ENCODE measurements at regions not wholly inside any gene's neighbourhood (a gene's known extent, or its start where the extent isn't known, plus 50 kb on each side); places are given as distances from the start of the nearest gene placed in this dataset.
"Not testable (repeated sequence)": the region's sequence is repeated elsewhere in the genome, so short reads cannot be mapped to it uniquely, and the experiment has no call there.

GRCh38 chr2:113386780-113387433 is 50.6 kb upstream of the ZNG1B start:
- DNase-seq (ENCODE audit: low read depth), result not testable (repeated sequence)

GRCh38 chr2:113379621-113380020 is 57.9 kb upstream of the ZNG1B start:
- not testable (repeated sequence) for DNase-seq (ENCODE audit: low read depth)

- no peak for DNase-seq (ENCODE audit: low read depth)
Observed at GRCh38 chr2:113376913-113377445, 60.5 kb upstream of the ZNG1B start.

- DNase-seq (ENCODE audit: low read depth), result no peak
Observed at GRCh38 chr2:113376253-113376912, 61.1 kb upstream of the ZNG1B start.

- DNase-seq (ENCODE audit: low read depth), result not testable (repeated sequence)
Observed at GRCh38 chr2:113374857-113375256, 62.6 kb upstream of the ZNG1B start.

GRCh38 chr2:113372258-113372834 is 65.1 kb upstream of the ZNG1B start:
- DNase-seq (ENCODE audit: low read depth), result not testable (repeated sequence)

- DNase-seq (ENCODE audit: low read depth), result peak; percentile 50
Observed at GRCh38 chr2:113370478-113371091, 66.9 kb upstream of the ZNG1B start.

- DNase-seq (ENCODE audit: low read depth), result no peak
Observed at GRCh38 chr2:113370030-113370429, 67.5 kb upstream of the ZNG1B start.

- not testable (repeated sequence) for DNase-seq (ENCODE audit: low read depth)
Observed at GRCh38 chr2:113368581-113368980, 68.9 kb upstream of the ZNG1B start.

- DNase-seq (ENCODE audit: low read depth), result not testable (repeated sequence)
Observed at GRCh38 chr2:113366821-113367220, 70.7 kb upstream of the ZNG1B start.

- DNase-seq (ENCODE audit: low read depth), result not testable (repeated sequence)
Observed at GRCh38 chr2:113365791-113366190, 71.7 kb upstream of the ZNG1B start.

- not testable (repeated sequence) for DNase-seq (ENCODE audit: low read depth)
Observed at GRCh38 chr2:113365290-113365689, 72.2 kb upstream of the ZNG1B start.

- DNase-seq (ENCODE audit: low read depth), result no peak
Observed at GRCh38 chr2:113361051-113361450, 76.4 kb upstream of the ZNG1B start.

- no peak for DNase-seq (ENCODE audit: low read depth)
Observed at GRCh38 chr2:113357071-113357470, 78.3 kb upstream of the PAX8 start.

- not testable (repeated sequence) for DNase-seq (ENCODE audit: low read depth)
Observed at GRCh38 chr2:113356284-113356683, 77.6 kb upstream of the PAX8 start.

- not testable (repeated sequence) for DNase-seq (ENCODE audit: low read depth)
Observed at GRCh38 chr2:113355339-113356015, 76.8 kb upstream of the PAX8 start.

GRCh38 chr2:113351375-113352355 is 72.9 kb upstream of the PAX8 start:
- no peak for DNase-seq (ENCODE audit: low read depth)

GRCh38 chr2:113343800-113344199 is 65.1 kb upstream of the PAX8 start:
- DNase-seq (ENCODE audit: low read depth), result not testable (repeated sequence)

- DNase-seq (ENCODE audit: low read depth), result no peak
Observed at GRCh38 chr2:113342650-113343049, 63.9 kb upstream of the PAX8 start.

- not testable (repeated sequence) for DNase-seq (ENCODE audit: low read depth)
Observed at GRCh38 chr2:113341870-113342253, 63.1 kb upstream of the PAX8 start.
